HG03097 (cell line): ENCODE measurements at regions not wholly inside any gene's neighbourhood (a gene's known extent, or its start where the extent isn't known, plus 50 kb on each side); places are given as distances from the start of the nearest gene placed in this dataset.
"Not testable (repeated sequence)": the region's sequence is repeated elsewhere in the genome, so short reads cannot be mapped to it uniquely, and the experiment has no call there.

Experiments
- ATAC-seq: cut with Tn5 transposase; IDR thresholded peaks from one replicate; pipeline ENCODE4 v1.9.1; 2021; ENCODE audit not compliant: unreplicated experiment, low FRiP score

DNA sequence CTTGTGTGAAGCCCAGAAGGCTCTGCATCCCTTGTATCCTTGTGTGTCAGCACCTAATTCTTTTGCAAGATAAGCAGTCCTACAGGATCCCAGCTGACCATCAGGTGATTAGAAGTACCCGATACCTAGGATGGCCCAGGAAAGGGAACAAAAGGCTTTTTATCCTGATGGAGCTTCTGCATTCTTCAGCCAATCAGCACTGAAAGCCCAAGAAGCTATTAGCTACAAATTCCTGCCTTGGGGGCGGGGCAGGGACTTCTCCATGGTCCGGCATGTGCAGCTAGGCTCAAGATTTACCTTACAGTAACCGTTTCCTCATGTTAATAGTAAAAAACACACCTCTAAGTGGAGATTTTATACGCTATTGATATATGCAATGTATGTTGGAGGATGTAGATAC lies 264.6 kb upstream of the THUMPD2 start:
- ATAC-seq: no peak

GRCh38 chr2:40043191-40043590 lies 264.1 kb upstream of the THUMPD2 start:
- no peak for ATAC-seq

DNA sequence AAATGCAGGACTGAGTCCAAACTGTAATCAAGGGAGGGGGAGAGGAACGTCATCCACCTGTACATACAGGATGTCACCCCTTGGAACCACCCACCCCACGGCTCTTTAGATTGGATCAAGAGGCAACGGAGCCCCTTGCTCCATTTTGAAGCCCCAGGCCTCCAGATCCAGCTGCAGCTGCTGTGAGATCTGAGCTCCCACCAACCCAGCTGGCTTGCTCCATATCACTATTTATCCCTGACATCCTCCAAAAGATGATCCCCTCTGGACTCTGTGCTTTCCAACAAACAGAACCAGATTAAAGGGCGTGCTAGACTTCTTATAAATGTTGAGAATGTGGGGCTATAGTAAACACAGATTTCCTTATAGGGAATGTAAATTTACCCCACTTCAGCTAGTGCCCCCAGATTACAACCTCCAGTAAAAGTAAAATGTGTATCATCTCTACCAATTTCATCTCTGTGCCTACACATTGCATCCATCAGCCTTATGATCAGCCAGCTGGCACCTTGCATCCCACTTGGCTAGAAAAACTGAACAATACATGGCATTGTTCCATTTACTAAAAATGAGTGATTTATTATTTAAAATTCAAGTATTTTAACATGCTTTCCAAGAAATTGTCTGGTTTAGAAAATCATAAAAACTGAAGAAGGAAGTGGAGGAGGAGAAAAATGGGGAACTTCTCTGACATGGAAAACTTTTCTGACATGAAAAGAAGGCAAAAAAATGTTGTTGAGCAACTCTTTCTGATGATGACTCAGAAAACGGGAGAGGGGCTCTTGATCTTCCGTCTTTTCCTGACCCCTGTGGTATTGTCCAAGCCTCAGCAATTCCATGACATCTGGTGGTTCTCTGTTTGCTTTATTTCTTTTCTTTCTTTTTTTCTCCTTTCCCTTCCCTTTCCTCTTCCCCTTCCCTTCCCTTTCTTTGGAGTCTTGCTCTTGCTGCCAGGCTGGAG lies 262.6 kb upstream of the THUMPD2 start:
- ATAC-seq: no peak

GRCh38 chr2:40039549-40039948 lies 260.5 kb upstream of the THUMPD2 start:
- ATAC-seq: no peak

- ATAC-seq: no peak
Measured at GRCh38 chr2:40038646-40039045, 259.6 kb upstream of the THUMPD2 start.

GRCh38 chr2:40037303-40037702 lies 258.2 kb upstream of the THUMPD2 start:
- ATAC-seq: no peak

DNA sequence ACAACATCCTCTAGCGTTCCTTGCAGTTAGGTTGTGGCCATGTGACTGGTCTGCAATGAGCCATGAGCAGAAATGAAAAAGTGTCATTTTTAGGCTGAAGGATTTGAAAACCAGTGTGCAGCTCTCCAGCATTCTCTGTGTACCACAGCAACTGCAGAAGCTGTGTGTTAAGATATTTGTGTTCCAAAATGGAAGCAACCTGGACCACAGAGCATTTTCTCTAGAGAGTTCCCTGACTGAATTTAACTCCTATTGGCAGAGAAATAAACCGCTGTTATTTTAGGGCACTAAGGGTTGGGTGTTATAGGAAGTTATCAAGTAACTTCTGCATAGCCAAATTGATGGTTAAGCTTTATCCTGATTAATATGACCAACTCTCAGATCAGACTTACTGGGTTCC lies 257.2 kb upstream of the THUMPD2 start:
- ATAC-seq: no peak

- no peak for ATAC-seq
Measured at GRCh38 chr2:40034801-40035200, 255.7 kb upstream of the THUMPD2 start.

GRCh38 chr2:40034198-40034597 lies 255.1 kb upstream of the THUMPD2 start:
- no peak for ATAC-seq

GRCh38 chr2:40033781-40034180 lies 254.7 kb upstream of the THUMPD2 start:
- ATAC-seq: no peak

GRCh38 chr2:40032650-40033319 lies 253.7 kb upstream of the THUMPD2 start:
- ATAC-seq: no peak

GRCh38 chr2:40030456-40030975 lies 251.5 kb upstream of the THUMPD2 start:
- no peak for ATAC-seq

DNA sequence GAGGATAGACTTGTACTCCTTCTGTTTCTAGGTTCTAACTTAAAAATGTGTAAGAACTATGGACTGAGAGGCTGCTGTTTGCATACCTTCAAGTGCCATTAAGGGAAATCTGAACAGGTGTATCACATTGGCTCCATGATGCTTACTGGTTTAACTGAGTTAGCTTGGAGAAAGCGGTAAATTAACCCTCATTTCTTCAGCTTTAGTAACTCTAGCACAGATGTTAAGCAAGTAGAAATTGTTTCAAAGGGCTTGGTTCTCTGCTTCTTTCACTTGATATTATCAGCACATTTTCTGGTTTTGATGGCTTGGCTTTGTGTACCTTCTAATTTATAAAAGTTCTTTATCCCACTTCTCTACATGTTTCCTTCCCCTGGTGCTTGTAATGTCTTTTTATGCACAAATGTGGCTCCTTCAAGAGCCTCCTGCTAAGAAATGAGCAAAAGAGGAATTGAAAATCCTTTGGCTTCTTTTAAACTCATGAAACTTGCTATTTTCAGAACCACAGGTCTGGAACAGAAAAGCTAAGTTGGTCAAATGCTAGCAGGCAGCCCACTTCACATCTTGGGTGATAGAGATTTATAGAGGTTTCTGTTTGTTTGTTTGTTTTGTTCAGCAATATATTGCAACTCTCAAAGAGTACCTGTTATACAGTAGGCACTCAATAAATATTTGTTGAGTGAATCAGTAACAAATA lies 249.9 kb upstream of the THUMPD2 start:
- ATAC-seq: peak; percentile 78

- no peak for ATAC-seq
Measured at GRCh38 chr2:40027968-40028367, 248.9 kb upstream of the THUMPD2 start.

DNA sequence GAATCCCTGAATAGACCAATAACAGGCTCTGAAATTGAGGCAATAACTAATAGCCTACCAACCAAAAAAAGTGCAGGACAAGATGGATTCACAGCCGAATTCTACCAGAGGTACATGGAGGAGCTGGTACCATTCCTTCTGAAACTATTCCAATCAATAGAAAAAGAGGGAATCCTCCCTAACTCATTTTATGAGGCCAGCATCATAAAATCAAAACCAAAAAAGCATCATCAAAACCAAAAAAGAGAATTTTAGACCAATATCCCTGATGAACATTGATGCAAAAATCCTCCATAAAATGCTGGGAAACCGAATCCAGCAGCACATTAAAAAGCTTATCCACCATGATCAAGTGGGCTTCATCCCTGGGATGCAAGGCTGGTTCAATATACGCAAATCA lies 246.2 kb upstream of the THUMPD2 start:
- not testable (repeated sequence) for ATAC-seq

- no peak for ATAC-seq
Measured at GRCh38 chr2:40020997-40021396, 241.9 kb upstream of the THUMPD2 start.

GRCh38 chr2:40016151-40016885 lies 237.3 kb upstream of the THUMPD2 start:
- no peak for ATAC-seq

DNA sequence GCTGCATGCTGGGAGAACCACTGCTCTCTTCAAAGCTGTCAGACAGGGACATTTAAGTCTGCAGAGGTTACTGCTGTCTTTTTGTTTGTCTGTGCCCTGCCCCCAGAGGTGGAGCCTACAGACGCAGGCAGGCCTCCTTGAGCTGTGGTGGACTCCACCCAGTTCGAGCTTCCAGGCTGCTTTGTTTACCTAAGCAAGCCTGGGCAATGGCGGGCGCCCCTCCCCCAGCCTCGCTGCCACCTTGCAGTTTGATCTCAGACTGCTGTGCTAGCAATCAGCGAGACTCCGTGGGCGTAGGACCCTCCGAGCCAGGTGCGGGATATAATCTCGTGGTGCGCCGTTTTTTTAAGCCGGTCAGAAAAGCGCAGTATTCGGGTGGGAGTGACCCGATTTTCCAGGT lies 234.9 kb upstream of the THUMPD2 start:
- ATAC-seq: not testable (repeated sequence)

DNA sequence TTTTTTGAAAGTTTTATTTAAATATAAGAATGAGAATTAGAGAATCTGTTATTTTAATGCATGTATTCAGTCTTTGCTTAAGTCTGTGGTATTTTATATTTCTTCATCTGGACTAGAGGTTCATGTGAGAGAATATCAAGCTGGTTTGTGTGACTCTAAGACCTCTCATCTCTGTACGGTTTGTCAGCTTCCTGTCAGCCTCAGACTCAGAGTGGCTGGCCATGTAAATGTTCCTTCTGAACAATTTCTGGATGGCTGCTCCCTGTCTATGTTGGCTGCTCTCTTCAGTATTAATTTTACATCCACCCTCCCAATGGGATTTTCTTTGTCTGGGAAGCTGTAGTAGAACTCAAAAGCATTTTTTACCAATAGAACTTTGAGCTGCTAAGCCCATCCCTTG lies 225.3 kb upstream of the THUMPD2 start:
- no peak for ATAC-seq

DNA sequence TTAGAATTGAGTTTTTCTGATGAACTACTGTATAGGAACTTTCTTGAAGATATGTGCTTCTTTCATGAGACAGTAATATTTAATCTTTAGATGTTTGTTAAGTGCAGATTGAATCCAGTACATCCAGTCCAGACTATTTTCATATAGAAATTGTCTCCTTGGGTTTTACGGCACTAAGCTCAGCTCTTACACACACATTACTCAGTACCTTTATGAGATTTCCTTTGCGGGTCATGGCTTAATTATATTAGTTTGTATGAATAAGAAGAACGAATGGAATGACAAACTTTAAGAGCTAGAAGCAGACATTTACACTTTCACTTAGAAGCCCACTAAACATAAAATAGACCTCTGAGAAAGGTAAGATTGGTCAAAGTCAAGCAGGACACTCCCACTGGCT lies 223.3 kb upstream of the THUMPD2 start:
- no peak for ATAC-seq
